IMR-90 (cell line): ENCODE measurements at regions not wholly inside any gene's neighbourhood (a gene's known extent, or its start where the extent isn't known, plus 50 kb on each side); places are given as distances from the start of the nearest gene placed in this dataset.

Source experiments
- ATAC-seq: fragments of 200-7000 bp; cut with Tn5 transposase; 2 replicates; pipeline ENCODE4 v1.9.1; 2020; ENCODE audit warnings: low read depth, mild to moderate bottlenecking, moderate library complexity
- BruUV-seq: library from RNA; stranded (reverse); fragments of 400-500 nt; replicated peaks from 2 replicates; lab custom pipeline; 2021; lab: Mats Ljungman, UMichigan
- CTCF ChIA-PET: fragments of 300-600 bp; formaldehyde crosslinking; extraction: SDS; loops from one replicate; lab custom pipeline; 2021; ENCODE audit warnings: antibody characterized with exemption; lab: Yijun Ruan, JAX
- POLR2A ChIA-PET: fragments of 300-600 bp; sonication (Branson Sonifier 250); formaldehyde crosslinking; loops from one replicate; lab custom pipeline; 2022; ENCODE audit warnings: antibody characterized with exemption; ENCODE audit not compliant: unreplicated experiment; lab: Charles Lee
- DNase-seq: peaks from one replicate; pipeline ENCODE4 v3.0.0; 2013
- H2AFZ ChIP-seq: replicated peaks from 2 replicates; pipeline ENCODE3; 2013; ENCODE audit warnings: low read length, mild to moderate bottlenecking; ENCODE audit not compliant: poor library complexity
- H2AK5ac ChIP-seq: 2 replicates; pipeline ENCODE4 v1.6.1; 2013; ENCODE audit warnings: low read depth, low read length, inconsistent platforms
- H2AK9ac ChIP-seq: replicated peaks from 2 replicates; pipeline ENCODE3; 2013; ENCODE audit warnings: mild to moderate bottlenecking, low read depth, low read length, moderate library complexity; ENCODE audit not compliant: poor library complexity
- H2BK120ac ChIP-seq: 2 replicates; pipeline ENCODE4 v1.6.1; 2013; ENCODE audit warnings: low read depth, low read length, inconsistent platforms
- H2BK15ac ChIP-seq: 3 replicates; pipeline ENCODE4 v1.6.1; 2013; ENCODE audit warnings: low read depth, low read length, inconsistent platforms
- H2BK20ac ChIP-seq: 2 replicates; pipeline ENCODE4 v1.6.1; 2013; ENCODE audit warnings: low read depth, mild to moderate bottlenecking, inconsistent platforms, low read length, moderate library complexity
- H2BK5ac ChIP-seq: 2 replicates; pipeline ENCODE4 v1.6.1; 2013; ENCODE audit warnings: mild to moderate bottlenecking, low read depth, low read length, inconsistent platforms; ENCODE audit not compliant: poor library complexity, severe bottlenecking
- H3K14ac ChIP-seq: replicated peaks from 2 replicates; pipeline ENCODE4 v1.6.1; 2013; ENCODE audit warnings: low read depth, low read length, inconsistent platforms
- H3K18ac ChIP-seq: 2 replicates; pipeline ENCODE4 v1.6.1; 2013; ENCODE audit warnings: low read depth, low read length, control low read depth
- H3K23ac ChIP-seq: 2 replicates; pipeline ENCODE4 v1.6.1; 2013; ENCODE audit warnings: low read depth, low read length, inconsistent platforms
- H3K27ac ChIP-seq: 2 replicates; pipeline ENCODE4 v1.5.1; 2013; ENCODE audit warnings: mild to moderate bottlenecking, control low read depth, low read length; ENCODE audit not compliant: insufficient read depth
- H3K27me3 ChIP-seq: 2 replicates; pipeline ENCODE4 v1.6.1; 2013; ENCODE audit warnings: low read length; ENCODE audit not compliant: control insufficient read depth, insufficient read depth
- H3K36me3 ChIP-seq: 2 replicates; pipeline ENCODE4 v1.6.1; 2013; ENCODE audit warnings: low read length, mixed read lengths; ENCODE audit not compliant: control insufficient read depth, insufficient read depth
- H3K4ac ChIP-seq: 2 replicates; pipeline ENCODE4 v1.6.1; 2013; ENCODE audit warnings: low read depth, low read length, inconsistent platforms
- H3K4me1 ChIP-seq: 2 replicates; pipeline ENCODE4 v1.6.1; 2013; ENCODE audit warnings: low read length, mixed read lengths; ENCODE audit not compliant: control insufficient read depth, insufficient read depth
- H3K4me2 ChIP-seq: 2 replicates; pipeline ENCODE4 v1.6.1; 2013; ENCODE audit warnings: low read depth, mild to moderate bottlenecking, control low read depth, low read length, moderate library complexity
- H3K4me3 ChIP-seq: 2 replicates; pipeline ENCODE4 v1.5.1; 2013; ENCODE audit warnings: low read depth, mild to moderate bottlenecking, control low read depth, low read length, moderate library complexity; ENCODE audit not compliant: insufficient read depth
- H3K56ac ChIP-seq: 2 replicates; pipeline ENCODE4 v1.6.1; 2013; ENCODE audit warnings: low read length, inconsistent platforms; ENCODE audit not compliant: insufficient read depth; ENCODE audit errors: extremely low read depth
- H3K79me1 ChIP-seq, 2 experiments: 2 replicates each; pipeline ENCODE4 v1.6.1; 2013; ENCODE audit warnings: low read length in 2 of 2, inconsistent platforms in 1 of 2, low read depth in 1 of 2
- H3K9ac ChIP-seq: 2 replicates; pipeline ENCODE4 v1.6.1; 2013; ENCODE audit warnings: low read depth, low read length, control low read depth
- H3K9me1 ChIP-seq: 2 replicates; pipeline ENCODE4 v1.6.1; 2013; ENCODE audit warnings: low read length, inconsistent platforms; ENCODE audit not compliant: insufficient read depth
- H3K9me3 ChIP-seq: 2 replicates; pipeline ENCODE4 v1.6.1; 2013; ENCODE audit warnings: low read length; ENCODE audit not compliant: control insufficient read depth, insufficient read depth
- H4K20me1 ChIP-seq: 2 replicates; pipeline ENCODE4 v1.6.1; 2013; ENCODE audit warnings: low read length, inconsistent platforms; ENCODE audit not compliant: insufficient read depth
- H4K5ac ChIP-seq: 2 replicates; pipeline ENCODE4 v1.6.1; 2013; ENCODE audit warnings: mild to moderate bottlenecking, low read depth, low read length, control low read depth
- H4K8ac ChIP-seq, 2 experiments: 2 replicates each; pipeline ENCODE4 v1.6.1; 2013; ENCODE audit warnings: low read depth in 2 of 2, low read length in 2 of 2, control low read depth in 1 of 2, inconsistent platforms in 1 of 2
- H4K91ac ChIP-seq: 2 replicates; pipeline ENCODE4 v1.6.1; 2013; ENCODE audit warnings: low read depth, low read length, inconsistent platforms; ENCODE audit not compliant: insufficient read depth
- BHLHE40 ChIP-seq: fragments of 150-350 bp; IDR thresholded peaks from 2 replicates; pipeline ENCODE4 v1.6.1; 2016; ENCODE audit warnings: mild to moderate bottlenecking, low read depth, low read length
- MAFK ChIP-seq: IDR thresholded peaks from 2 replicates; pipeline ENCODE4 v1.6.1; 2012; ENCODE audit warnings: low read depth, low read length, improper control_type of control experiment
- MAZ ChIP-seq: IDR thresholded peaks from 2 replicates; pipeline ENCODE4 v1.6.1; 2012; ENCODE audit warnings: low read depth, mild to moderate bottlenecking, low read length, improper control_type of control experiment, moderate library complexity, borderline replicate concordance
- NFE2L2 ChIP-seq: fragments of 150-350 bp; IDR thresholded peaks from 2 replicates; pipeline ENCODE4 v1.6.1; 2016; ENCODE audit warnings: low read depth, mild to moderate bottlenecking, low read length
- WGBS, 2 experiments: methylation state at CpG; one replicate each; pipeline versions ENCODE4 v1.1.5 to v1.1.7; 2013; ENCODE audit warnings: missing lambda C conversion rate in 2 of 2; ENCODE audit not compliant: insufficient read length in 1 of 2; ENCODE audit errors: extremely low coverage in 2 of 2; 5-methylcytosine and 5-hydroxymethylcytosine counted together
- dilution Hi-C: fragments of 300-500 bp; cut with HindIII; formaldehyde crosslinking; loops from one replicate; pipeline ENCODE4 v1.14.3; 2018; ENCODE audit warnings: low sequenced_read_pairs; ENCODE audit not compliant: unreplicated experiment
- in situ Hi-C: fragments of 300-500 bp; cut with MboI; formaldehyde crosslinking; loops from 3 replicates; pipeline ENCODE4 v1.14.3; 2019; ENCODE audit warnings: low sequenced_read_pairs, inconsistent platforms, mixed read lengths
- intact Hi-C: fragments of 100-400 bp; cut with micrococcal nuclease; formaldehyde crosslinking; loops from 2 replicates; pipeline ENCODE4 v1.10.0; 2022
- TF ChIP-seq, protein P1 (sequence below): conservative IDR thresholded peaks from 2 replicates; pipeline ENCODE4 v1.5.1; 2012; ENCODE audit warnings: mild to moderate bottlenecking, low read depth, low read length, improper control_type of control experiment

GRCh38 chr2:64369706-64370105 lies 84.3 kb upstream of the LGALSL start:
- H4K5ac ChIP-seq: no peak overlapping the region
- no peak overlapping the region for H4K8ac ChIP-seq
- H2AFZ ChIP-seq: no peak overlapping the region
- H3K9me1 ChIP-seq: no peaks in the 10 kb centered on the region
- H4K20me1 ChIP-seq: no peaks in the 10 kb centered on the region
- ChIA-PET POLR2A (no interaction called here), CTCF (no interaction called here)
- H3K9ac ChIP-seq: no peak overlapping the region
- H3K36me3 ChIP-seq: no peaks in the 10 kb centered on the region
- no peaks in the 10 kb centered on the region for H3K4me1 ChIP-seq
- intact Hi-C loops: no loop called here
- no peak overlapping the region for H2BK5ac ChIP-seq
- no peak overlapping the region for H3K27ac ChIP-seq
- H4K91ac ChIP-seq: no peak overlapping the region
- WGBS, 2 experiments: 60% methylated on average over 1 of the region's 7 CpGs; no CpG with 5 or more reads in 1 of the 2 experiments
- H3K23ac ChIP-seq: no peak overlapping the region
- no TSS peak for BruUV-seq
- ATAC-seq: no peak
- H2BK120ac ChIP-seq: no peak overlapping the region
- no peak overlapping the region for H3K4me3 ChIP-seq
- H3K14ac ChIP-seq: no peak overlapping the region
- in situ Hi-C loops: no loop called here
- H3K4ac ChIP-seq: no peak overlapping the region
- TF ChIP-seq BHLHE40 (no peak), NFE2L2 (no peak), MAFK (no peak), MAZ (no peak)
- TF ChIP-seq, protein P1, sequence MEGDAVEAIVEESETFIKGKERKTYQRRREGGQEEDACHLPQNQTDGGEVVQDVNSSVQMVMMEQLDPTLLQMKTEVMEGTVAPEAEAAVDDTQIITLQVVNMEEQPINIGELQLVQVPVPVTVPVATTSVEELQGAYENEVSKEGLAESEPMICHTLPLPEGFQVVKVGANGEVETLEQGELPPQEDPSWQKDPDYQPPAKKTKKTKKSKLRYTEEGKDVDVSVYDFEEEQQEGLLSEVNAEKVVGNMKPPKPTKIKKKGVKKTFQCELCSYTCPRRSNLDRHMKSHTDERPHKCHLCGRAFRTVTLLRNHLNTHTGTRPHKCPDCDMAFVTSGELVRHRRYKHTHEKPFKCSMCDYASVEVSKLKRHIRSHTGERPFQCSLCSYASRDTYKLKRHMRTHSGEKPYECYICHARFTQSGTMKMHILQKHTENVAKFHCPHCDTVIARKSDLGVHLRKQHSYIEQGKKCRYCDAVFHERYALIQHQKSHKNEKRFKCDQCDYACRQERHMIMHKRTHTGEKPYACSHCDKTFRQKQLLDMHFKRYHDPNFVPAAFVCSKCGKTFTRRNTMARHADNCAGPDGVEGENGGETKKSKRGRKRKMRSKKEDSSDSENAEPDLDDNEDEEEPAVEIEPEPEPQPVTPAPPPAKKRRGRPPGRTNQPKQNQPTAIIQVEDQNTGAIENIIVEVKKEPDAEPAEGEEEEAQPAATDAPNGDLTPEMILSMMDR: no peak
- DNase-seq: no peak
- H2BK20ac ChIP-seq: no peak overlapping the region
- no peaks in the 10 kb centered on the region for H3K79me1 ChIP-seq
- H3K56ac ChIP-seq: no peak overlapping the region
- no peak overlapping the region for H3K4me2 ChIP-seq
- peaks cover 30% of the 10 kb centered on the region for H3K27me3 ChIP-seq
- H2AK9ac ChIP-seq: no peak overlapping the region
- H2BK15ac ChIP-seq: no peak overlapping the region
- H3K9me3 ChIP-seq: no peaks in the 10 kb centered on the region
- no peak overlapping the region for H3K18ac ChIP-seq
- dilution Hi-C loops: no loop called here
- H2AK5ac ChIP-seq: no peak overlapping the region
